Erythroblast (primary cell): ENCODE measurements at regions not wholly inside any gene's neighbourhood (a gene's known extent, or its start where the extent isn't known, plus 50 kb on each side); places are given as distances from the start of the nearest gene placed in this dataset.

Source experiments
- DNase-seq, 2 experiments: peaks; one replicate each; lab custom pipeline; 2025; lab: John Stamatoyannopoulos, UW
- GATA1 ChIP-seq: IDR thresholded peaks from 2 replicates; pipeline ENCODE4 v1.6.1; 2011; ENCODE audit warnings: low read depth, mild to moderate bottlenecking, control low read depth, low read length, moderate library complexity
- POLR2A ChIP-seq: IDR thresholded peaks from 2 replicates; pipeline ENCODE4 v1.6.1; 2011; ENCODE audit warnings: mild to moderate bottlenecking, low read length

DNA sequence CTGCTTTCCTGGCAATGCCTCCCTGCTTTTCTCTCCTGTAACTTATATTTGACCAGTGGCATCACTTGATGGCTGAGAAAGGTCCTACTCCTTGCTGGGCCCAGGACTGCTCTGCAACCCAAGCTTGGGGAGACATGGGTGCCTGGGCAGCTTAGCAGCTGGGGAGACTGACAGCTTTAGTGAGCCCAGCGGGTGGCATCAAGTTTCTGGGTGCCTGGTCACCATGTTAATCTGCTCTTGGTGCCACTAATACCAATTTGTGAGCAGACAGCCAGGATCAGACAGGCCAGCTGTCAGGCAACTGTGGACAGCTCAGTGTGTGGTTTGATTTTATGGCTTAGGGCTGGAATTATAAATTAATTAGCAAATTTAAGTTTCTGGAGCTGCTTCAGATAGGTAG, 144.8 kb upstream of the GLI2 start:
- no peak for DNase-seq
- TF ChIP-seq POLR2A (no peak), GATA1 (no peak)

DNA sequence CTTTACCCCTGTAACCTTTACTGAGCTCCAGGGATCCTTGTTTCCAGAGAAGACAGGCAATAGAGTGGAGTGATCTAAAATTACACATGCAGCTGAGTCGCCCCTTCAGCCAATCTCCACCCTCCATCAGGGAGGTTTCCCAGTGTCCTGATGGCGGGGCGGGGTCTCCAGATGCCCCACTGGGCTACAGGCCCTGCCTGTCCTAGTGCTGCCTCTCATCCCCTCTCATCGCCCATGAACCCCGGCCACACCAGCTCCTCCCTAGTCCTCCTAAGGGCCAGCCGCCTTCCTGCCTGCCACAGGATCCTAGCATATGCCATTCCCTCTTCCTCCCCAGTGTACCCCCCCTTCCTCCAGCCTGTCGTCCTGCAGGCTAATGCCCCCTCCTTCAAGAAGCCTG, 144.1 kb upstream of the GLI2 start:
- no peak for TF ChIP-seq POLR2A
- no peak for TF ChIP-seq GATA1

DNA sequence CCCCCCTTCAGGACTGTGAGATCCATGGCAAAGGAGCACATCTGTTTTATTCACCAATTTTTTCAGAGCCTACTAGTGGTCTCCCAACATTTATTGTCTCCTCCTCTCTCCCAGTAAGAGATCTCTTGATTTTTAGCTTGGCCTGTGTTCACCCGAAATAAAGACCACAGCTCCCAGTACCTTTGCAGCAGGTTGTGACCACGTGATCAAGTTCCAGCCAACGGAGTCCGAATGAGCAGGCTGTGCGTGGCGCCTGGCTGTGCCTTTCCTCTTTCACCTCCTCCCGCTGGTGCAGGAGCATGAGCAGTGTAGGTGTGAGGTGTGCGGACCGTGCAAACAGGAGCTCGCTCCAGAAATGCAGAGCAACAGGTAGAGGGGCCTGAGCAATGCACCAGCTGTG, 143.6 kb upstream of the GLI2 start:
- TF ChIP-seq POLR2A (no peak), GATA1 (no peak)

More for the DNA sequence above, 144.1 kb upstream of the GLI2 start:
- no peak for DNase-seq

DNA sequence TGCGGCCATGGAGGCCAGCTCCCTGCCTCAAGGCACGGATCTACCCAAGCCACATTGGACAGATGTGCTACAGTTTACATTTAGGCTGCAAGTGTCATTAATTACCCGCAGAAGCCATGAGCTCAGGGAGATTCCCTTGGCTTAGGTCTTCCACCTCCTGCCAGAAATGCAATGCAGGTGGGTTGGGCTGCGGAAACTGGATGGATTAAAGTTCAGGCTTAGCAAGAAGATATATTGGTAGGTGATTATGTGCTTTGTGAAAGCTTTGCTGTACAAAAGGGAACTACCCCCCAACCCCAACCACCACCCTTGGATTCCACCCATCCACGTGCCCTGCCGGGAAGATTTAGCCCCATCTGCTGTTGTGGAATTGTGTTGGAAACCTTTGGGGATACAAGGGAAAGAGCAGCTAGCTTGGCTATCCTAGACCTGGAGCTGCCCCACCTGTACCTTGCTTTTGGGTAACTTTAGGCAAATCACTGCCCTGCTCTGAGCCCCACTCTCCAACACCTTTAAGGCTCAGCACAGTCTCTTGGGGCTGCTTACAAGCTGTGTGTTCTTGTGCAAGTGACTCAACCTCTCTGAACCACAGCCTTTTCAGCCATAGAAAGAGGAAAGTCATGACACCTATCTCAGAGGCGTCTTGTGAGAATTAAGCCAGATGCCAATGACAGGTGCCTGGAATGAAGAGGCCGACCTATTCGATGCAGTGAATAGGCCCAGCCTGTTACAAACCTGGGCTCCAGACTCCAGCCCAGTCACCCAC, 141.6 kb upstream of the GLI2 start:
- no peak for DNase-seq
- TF ChIP-seq GATA1, result no peak
- TF ChIP-seq POLR2A, result no peak

More for the DNA sequence above, 143.6 kb upstream of the GLI2 start:
- DNase-seq, result no peak

DNA sequence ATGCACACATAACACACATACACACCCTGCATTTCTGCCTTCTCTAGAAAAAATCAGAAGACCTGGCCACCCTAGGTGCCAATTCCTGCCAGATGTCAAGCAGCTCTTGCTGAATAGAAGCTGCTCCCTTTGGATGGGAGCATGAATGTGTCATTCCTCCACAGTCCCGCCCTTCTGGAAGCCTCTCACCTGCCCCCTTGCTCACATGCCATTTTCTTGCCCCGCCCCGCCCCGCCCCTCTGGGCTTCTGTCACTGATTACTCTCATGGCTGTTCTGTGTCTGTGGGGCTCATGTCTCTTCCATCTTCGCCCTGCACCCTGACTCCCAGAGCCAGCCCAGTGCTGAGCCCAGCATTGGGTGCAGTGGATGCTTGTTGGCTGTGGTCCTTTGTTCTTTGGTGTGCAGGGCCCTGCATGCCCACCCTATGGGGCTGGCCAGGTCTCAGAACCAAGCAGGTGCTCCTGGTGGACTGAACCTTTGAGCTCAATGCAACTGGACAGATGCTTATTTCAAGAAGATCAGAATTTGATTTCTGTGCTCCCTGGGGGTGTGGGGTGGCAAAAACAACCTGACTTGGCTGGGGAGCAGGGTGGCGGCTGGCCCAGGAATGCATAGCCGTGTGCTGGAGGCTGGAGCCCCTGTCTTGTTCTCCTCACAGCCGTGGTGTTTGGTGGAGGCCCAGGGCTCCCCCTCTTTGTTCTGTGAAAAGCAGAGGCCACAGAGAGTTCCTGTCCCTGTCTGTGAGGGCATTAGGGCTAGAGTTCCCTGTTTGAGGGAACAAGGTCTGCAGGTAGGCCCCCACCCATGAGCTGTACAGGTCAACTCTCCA, 140.6 kb upstream of the GLI2 start:
- no peak for TF ChIP-seq GATA1
- TF ChIP-seq POLR2A, result no peak
- no peak for DNase-seq

DNA sequence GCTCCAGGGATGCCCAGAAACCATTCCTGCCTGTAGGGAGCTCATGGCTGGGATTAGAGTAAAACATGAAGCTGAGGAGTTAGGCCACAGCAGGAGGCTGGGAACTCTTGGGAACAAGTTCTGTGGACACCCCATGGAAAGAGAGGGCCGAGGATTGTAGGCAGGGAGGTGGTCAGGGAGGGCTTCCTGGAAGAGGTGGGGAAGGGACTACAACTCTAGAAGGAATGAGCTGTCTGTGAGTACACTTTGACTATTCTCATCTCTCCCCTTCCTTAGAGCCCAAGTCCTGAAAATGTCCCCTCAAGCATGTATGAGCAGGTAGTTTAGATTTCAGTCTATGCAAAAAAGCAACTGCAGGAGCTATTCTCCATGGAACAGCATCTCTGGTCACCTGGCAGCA, 139.9 kb upstream of the GLI2 start:
- DNase-seq, result no peak

DNA sequence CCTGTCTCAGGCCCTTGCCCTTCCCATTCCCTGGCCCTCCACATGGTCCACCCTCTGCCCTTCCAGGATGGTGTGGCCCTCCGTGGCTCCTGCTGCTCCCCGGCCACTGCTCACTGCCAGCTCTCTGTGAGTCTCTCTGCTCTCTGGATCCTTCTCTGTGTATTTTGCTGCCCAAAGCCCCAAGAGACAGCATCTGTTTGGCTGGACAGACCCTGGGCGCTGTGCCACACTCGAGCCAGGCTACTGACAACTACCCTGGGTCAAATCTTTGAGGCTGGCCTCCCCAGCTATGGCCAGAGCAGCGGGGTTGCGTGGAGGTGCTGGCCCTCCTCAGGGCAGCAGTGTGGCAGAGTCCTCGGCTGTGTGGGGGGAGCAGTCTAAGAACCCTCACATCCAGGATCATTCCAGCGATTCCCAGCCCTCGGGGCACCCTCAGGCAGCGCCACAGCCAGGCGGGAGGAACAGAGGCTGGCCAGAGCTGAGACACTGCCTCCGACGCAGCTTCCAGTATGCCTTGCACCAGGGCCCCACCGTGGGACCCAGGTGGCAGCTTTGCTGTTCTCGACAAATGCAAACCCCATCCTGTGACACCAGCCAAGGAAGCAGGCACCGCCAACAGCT, 139.4 kb upstream of the GLI2 start:
- DNase-seq, result no peak

More for the DNA sequence above, 139.9 kb upstream of the GLI2 start:
- TF ChIP-seq GATA1 (no peak), POLR2A (no peak)

DNA sequence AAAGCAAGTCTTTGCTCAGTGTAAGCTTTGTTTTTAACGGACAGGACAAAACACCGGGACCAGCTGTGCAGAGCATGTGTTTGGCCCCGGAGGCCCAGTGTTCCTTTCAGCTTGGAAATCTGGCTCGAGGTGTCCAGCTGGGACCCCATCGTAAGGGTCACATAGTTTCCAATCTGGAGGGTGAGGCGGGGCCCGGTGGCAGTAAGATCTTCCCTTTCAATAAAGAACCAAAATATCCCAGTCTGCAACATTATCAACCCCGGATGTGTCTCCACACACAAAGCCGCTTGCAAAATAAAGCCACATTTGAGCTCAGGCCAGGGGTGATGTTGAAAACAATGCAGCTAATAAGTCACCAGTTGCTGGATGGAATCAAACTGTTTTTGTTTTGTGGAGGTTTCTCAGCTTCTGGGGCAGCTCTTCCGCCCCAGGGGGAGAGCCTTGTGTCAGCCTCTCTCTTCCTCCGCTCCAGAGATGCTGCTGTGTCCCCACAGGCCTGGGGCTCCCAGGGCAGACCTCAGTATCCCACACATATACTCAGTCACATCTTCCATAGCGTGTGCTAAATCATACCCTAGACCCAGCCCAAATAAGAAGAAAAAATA, 138.6 kb upstream of the GLI2 start:
- DNase-seq, result no peak
- no peak for TF ChIP-seq POLR2A
- TF ChIP-seq GATA1, result no peak

More for the DNA sequence above, 139.4 kb upstream of the GLI2 start:
- TF ChIP-seq GATA1, result no peak

DNA sequence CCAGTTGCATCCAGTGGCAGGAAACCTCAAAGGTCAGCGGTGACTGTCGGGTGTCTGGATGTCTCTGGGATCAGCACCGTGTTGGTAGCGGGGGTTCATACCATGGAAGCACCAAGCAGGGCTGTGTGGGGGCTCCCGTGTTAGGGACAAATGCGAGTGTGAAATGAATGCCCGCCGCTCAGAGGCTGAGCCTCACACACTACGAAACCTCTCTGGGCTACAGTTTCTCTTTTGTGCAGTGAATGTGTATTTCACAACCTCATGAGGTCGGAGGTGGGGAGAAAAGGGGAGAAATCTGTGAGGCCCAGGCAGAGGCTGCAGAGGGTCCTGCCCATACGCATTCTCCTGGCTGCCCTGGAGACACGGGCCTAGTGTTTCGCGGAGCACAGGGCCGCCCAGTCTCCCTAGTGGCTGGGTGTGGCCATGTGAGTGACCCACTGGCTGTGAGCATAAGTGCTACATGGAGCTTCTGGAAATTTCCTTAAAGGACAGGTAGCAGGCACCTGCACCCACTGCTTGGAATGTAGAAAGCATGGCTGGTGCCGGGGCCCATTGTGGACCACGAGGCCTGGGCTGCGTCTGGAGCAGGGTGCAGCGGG, 138.0 kb upstream of the GLI2 start:
- TF ChIP-seq POLR2A (no peak), GATA1 (no peak)
- no peak for DNase-seq

DNA sequence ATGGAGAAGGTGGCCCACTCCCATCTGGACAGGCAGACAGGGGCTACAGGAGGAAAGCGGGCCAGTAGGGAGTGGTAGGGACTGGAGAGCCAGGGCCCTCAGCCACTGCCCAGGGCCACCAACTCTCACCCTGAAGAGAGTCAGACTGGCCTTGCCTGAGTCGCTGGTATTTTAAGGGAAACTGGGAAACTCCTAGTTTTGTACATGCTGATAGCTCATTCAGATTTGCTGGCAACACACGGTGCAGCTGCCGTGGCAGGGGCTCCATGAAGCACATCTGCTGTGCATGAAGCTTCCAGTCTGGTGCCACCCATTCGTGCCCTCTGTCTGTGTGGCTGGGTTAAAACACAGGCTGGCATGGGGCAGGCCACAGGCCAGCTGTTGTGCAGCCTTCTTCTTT, 137.3 kb upstream of the GLI2 start:
- no peak for DNase-seq
- TF ChIP-seq GATA1 (no peak), POLR2A (no peak)

DNA sequence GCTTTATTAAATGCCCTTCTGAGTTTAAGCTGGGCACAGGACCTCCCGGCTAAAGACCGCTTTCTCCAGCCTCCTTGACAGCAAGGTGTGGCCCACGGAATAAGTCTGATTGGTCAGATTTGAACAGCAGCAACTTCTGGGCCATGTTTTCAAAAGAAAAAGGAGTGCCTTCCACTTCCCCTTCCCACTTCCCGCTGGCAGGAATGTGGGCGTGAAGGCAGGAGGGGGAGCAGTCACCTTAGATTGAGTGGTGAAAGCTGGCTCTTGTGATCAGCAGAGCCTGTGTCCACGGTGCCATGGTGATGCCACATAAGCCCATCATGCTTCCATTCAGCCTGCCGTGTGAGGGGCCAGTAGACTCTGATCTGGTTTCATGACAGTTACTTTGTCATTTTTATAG, 136.6 kb upstream of the GLI2 start:
- TF ChIP-seq GATA1 (no peak), POLR2A (no peak)
- no peak for DNase-seq

DNA sequence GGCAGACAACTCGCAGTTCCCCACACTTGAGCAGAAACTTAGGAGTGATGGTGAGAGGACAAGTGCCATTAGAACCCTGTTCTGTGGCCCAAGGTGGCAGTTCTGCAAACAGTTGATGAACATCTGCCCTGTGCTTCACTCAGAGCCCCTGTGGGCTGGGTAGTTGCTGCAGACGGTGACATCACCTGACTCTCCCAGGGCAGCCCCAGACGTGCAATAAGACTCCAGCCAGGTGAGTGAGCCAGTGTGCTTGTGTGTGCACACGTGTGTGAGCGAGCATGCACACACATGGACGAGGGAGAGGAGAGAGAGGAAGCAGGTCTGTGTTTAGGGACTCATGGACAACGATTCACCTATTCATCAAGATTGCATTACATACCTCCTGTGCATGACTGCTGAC, 136.0 kb upstream of the GLI2 start:
- TF ChIP-seq GATA1 (no peak), POLR2A (no peak)
- no peak for DNase-seq

DNA sequence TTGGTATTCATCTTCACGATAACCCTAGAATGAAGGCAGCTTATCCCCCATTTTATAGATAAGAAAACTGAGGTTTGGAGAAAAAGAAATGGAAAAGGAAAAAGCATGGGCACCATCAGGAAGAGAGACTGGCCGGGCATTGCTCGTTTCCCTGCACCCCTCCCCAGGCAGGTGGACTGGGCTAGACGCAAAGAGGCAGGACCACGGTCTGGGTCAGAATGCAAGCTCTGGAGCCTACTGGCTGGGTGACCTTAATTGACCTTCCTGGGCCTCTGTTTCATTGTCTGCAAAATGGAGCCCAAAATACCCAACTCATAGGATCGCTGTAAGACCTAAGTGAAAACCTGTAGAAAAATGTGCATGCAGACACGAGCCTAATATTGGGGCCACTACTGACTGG, 135.3 kb upstream of the GLI2 start:
- no peak for TF ChIP-seq GATA1
- no peak for TF ChIP-seq POLR2A
- no peak for DNase-seq
